KBM-7 (cell line): ENCODE measurements at regions not wholly inside any gene's neighbourhood (a gene's known extent, or its start where the extent isn't known, plus 50 kb on each side); places are given as distances from the start of the nearest gene placed in this dataset.

ENCODE experiments used
- DNase-seq: peaks from one replicate; pipeline ENCODE4 v3.0.0-alpha.2; 2015
- in situ Hi-C: fragments of 300-500 bp; cut with MboI; formaldehyde crosslinking; loops from 2 replicates; pipeline ENCODE4 v1.14.3; 2020; ENCODE audit warnings: low sequenced_read_pairs, low pct_unique_long_range_greater_than_20kb, mixed read lengths

DNA sequence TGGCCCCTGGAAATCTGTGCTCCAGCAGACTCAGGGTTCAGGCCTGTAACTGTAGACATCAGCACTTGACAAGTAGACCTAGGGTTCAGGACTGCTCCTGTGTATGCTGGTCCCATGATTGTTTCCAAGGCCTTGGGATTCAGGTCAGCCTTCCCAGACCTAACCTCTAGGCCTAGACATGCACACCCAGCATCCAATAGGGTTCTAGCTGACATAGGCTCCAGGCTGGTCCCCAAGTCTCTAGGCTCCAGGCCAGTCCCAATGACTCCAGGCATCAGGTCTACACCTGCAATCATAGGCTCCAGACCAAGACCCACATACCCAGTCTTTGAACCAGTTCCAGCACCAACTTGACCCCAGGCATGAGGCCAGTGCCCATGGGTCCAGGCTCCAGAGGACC is 166.2 kb upstream of the GRIA4 start:
- in situ Hi-C loops = no loop called here
- DNase-seq = no peak

GRCh38 chr11:105432241-105432995 is 177.5 kb upstream of the GRIA4 start:
- no peak for DNase-seq
- in situ Hi-C loops = no loop called here

DNA sequence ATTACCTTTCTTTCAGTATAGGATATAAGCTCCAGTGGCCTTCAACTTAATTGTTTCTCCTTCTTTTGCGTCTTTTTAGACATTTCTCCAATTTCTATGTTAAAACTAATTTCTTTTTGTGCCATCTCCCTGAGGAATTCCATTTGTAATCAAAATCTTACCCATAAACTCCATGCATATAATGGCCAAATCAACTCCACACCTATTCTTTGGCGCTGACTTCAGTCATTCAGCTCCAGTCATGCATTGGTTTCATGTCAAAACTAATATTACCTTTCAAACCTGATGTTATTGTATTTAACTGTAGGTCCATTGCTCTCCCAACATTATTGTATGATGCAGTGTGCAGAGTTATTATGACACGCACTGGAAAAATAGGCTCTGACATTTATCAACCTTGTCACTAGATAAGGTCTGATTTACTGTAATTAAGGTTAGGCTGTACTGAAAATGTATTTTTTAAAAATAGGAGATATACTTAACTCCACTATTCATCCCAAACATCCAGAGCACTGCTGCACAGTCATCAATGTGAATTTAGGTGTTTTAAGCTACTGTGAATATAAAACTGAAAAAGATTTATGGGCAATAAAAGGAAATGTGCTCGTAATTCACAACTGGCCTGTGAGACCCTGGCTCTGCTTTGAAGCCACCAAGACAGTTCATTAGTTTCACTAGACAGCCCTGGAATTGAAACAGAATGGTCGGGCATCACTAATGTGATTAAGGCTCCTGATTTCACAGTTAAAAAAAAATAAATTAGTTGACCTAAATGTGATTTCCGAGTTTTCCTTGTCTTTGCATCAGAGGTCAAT is 180.6 kb upstream of the GRIA4 start:
- in situ Hi-C loops = no loop called here
- no peak for DNase-seq

DNA sequence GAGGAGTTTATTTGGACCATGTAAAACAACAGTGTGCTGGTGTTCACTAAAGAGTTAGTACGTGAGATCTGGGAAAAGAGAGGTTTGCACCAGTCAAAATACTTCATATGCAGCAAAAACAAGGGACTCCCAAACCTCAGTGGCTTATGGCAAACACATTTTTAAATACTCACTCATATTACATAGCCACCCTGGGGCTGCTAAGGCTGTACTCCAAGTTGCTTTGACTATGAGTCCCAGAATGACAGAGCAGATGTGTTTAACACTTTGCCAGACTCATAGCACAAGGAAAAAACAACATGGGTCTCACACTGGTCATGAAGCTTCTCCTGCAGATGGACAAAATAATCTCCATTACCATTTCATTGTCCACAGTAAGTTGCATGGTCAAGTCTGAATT is 202.8 kb upstream of the GRIA4 start:
- in situ Hi-C loops = no loop called here
- no peak for DNase-seq

GRCh38 chr11:105401269-105401809 is 208.5 kb upstream of the GRIA4 start:
- in situ Hi-C loops = no loop called here
- no peak for DNase-seq

- in situ Hi-C loops = no loop called here
- no peak for DNase-seq
These were observed 210.4 kb upstream of the GRIA4 start for GRCh38 chr11:105399511-105399910.

DNA sequence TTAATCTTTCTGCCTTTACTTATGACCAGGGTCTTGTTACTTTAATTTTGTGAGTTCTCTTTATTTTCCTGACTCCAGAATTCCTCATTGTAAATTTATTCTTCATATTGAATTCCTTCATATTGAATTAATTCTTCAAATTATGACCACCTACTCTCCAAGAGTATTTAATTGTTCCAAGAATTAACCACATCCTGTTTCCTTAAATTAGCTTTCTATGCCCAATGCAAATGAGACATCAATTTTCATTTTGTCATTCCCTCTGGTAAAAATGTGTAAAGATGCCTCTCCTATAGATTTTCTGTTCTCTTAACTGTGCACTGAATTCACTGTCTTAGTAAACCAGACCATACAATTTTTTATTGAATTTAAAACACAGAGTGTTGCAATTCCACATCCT is 211.2 kb upstream of the GRIA4 start:
- DNase-seq = no peak
- in situ Hi-C loops = no loop called here

GRCh38 chr11:105393326-105393725 is 216.5 kb upstream of the GRIA4 start:
- DNase-seq = no peak
- in situ Hi-C loops = no loop called here

- no peak for DNase-seq
- in situ Hi-C loops = no loop called here
These were observed 217.3 kb upstream of the GRIA4 start for GRCh38 chr11:105392556-105392955.

GRCh38 chr11:105389952-105390351 is 219.9 kb upstream of the GRIA4 start:
- in situ Hi-C loops = no loop called here
- no peak for DNase-seq

- no peak for DNase-seq
- in situ Hi-C loops = no loop called here
These were observed 221.9 kb upstream of the GRIA4 start for GRCh38 chr11:105388006-105388405.

GRCh38 chr11:105381941-105382340 is 227.9 kb upstream of the GRIA4 start:
- DNase-seq = no peak
- in situ Hi-C loops = no loop called here

DNA sequence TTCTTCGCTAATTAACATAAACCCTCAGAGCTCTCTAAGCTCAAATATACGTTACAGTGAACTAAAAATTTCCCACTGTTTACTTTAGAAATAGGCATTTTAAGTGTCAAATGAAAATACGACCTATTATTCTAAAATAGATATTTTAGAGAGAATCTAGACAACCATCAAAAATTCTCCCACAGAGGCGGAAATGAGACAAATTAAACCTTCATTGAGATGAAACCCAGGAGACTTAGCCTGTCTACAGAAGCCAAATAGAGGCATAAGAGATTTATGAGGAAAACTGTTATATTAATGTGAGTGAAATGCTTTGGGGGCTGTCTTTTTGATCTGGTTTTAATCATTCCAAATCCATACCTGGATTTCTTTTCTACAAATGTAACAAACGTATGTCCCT is 232.0 kb upstream of the GRIA4 start:
- in situ Hi-C loops = no loop called here
- DNase-seq = no peak

- DNase-seq = no peak
- in situ Hi-C loops = no loop called here
These were observed 232.6 kb upstream of the CARD18 start for GRCh38 chr11:105372206-105372605.

DNA sequence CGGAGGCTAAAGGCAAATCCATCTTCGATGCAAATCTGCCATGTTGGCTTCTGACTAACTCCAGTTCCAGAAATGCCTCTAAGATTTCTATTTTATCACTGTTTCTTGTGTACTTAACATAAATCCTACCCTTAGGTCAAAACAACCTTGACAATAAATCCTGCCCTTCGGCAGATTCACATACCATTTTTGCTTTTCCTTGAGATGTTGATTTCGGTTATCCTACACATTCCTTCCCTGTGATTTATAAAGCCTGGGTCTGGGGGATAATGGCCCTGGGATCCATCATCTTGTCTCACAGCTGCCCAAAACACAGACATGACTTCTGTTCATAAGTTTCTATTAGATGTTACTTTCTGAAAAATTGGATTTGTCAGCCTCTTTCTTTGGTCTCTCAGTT is 231.7 kb upstream of the CARD18 start:
- in situ Hi-C loops = no loop called here
- DNase-seq = no peak

DNA sequence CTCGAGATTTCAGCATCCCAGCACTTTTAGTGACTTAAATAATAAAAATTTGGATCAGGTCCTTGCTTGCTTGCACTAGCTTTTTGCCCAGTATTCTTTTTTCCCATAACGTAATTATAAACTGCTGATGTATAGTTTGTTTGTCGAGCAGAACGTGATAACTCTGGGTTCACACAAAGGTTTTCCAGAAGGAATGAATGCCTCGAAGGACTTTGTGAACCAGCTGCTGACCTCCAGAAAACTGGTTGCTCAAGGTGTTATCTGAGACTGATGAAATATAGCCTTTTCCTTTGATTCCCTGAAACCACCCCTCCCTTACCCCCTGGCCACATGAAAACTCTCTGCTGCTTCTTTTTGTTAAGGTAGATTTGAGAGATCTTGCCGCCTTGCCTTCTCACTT is 229.1 kb upstream of the CARD18 start:
- no peak for DNase-seq
- in situ Hi-C loops = no loop called here

GRCh38 chr11:105367129-105367528 is 227.6 kb upstream of the CARD18 start:
- no peak for DNase-seq
- in situ Hi-C loops = no loop called here

GRCh38 chr11:105361651-105362050 is 222.1 kb upstream of the CARD18 start:
- DNase-seq = no peak
- in situ Hi-C loops = no loop called here

DNA sequence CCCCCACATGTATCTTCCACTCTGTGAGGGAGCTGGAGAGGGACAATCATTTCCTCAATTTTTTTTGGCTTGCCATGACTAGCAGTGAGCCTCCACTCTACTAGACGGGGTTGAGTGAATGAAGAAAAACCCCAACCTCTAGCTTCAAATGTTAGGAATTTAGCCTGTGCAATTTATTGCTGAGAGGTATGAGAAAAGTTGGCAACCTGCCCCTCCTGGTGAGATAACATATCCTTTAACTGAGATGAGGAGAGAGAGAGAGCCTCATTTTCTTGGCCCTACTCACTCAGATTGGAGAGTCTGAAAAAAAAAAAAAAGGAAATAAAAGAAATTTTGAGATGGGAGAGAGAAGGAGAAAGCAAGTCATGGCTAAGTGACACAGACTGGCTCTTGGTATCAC is 218.2 kb upstream of the CARD18 start:
- DNase-seq = no peak
- in situ Hi-C loops = no loop called here

GRCh38 chr11:105357146-105357545 is 217.6 kb upstream of the CARD18 start:
- in situ Hi-C loops = no loop called here

More at GRCh38 chr11:105357146-105357545, 217.6 kb upstream of the CARD18 start:
- DNase-seq = no peak
